ENCODE measurements at regions not wholly inside any gene's neighbourhood (a gene's known extent, or its start where the extent isn't known, plus 50 kb on each side); places are given as distances from the start of the nearest gene placed in this dataset.

- no peak for TF ChIP-seq BRF1 (IDR thresholded peaks at IDR 0.05; ENCODE audit: borderline replicate concordance, extremely low read depth, insufficient read length)
- TF ChIP-seq SP1 (CRISPR knock-in tag; IDR thresholded peaks at IDR 0.05) = no peak
- TF ChIP-seq SREBF1 (IDR thresholded peaks at IDR 0.05; ENCODE audit: borderline replicate concordance, low read depth, low read length) = no peak
- no peak for TF ChIP-seq MAX (CRISPR knock-in tag; IDR thresholded peaks at IDR 0.05)
- no peak for TF ChIP-seq TAF9B (IDR thresholded peaks at IDR 0.05; ENCODE audit: partially characterized antibody)
- peak; percentile 82 for TF ChIP-seq SOX6 (IDR thresholded peaks at IDR 0.05)
- TF ChIP-seq IRF9 (tag; IDR thresholded peaks at IDR 0.05) = no peak
- TF ChIP-seq POLR2A (conservative IDR thresholded peaks at IDR 0.05) = no peak
- no peak for TF ChIP-seq ZNF551 (CRISPR knock-in tag; IDR thresholded peaks at IDR 0.05)
- TF ChIP-seq CEBPB (tag; IDR thresholded peaks at IDR 0.05) = no peak
- TF ChIP-seq CTCF (IDR thresholded peaks at IDR 0.05 in 2 of 3, conservative IDR thresholded peaks at IDR 0.05 in 1 of 3; ENCODE audit: insufficient read depth in 2 of 3, low read depth in 1 of 3, low read length in 3 of 3) = no peak
- TF ChIP-seq BHLHE40 (IDR thresholded peaks at IDR 0.05; ENCODE audit: low read length) = peak; percentile 73
- no peak for TF ChIP-seq LARP7 (IDR thresholded peaks at IDR 0.05)
- TF ChIP-seq ZNF165 (CRISPR knock-in tag; IDR thresholded peaks at IDR 0.05; ENCODE audit: borderline replicate concordance) = no peak
Observed at GRCh38 chr6:110537208-110538123, 61.1 kb upstream of the SLC22A16 start.

All from K562 (cell line).